Coronary artery (tissue), 2 donors: ENCODE measurements at regions not wholly inside any gene's neighbourhood (a gene's known extent, or its start where the extent isn't known, plus 50 kb on each side); places are given as distances from the start of the nearest gene placed in this dataset.
A peak's percentile ranks its signal among the peaks of the same experiment; 100 is the strongest.

Source experiments
- DNase-seq: peaks from one replicate; pipeline ENCODE4 v3.0.0-alpha.2; 2017; ENCODE audit warnings: low spot score
- H3K27ac ChIP-seq, 2 donors: fragments of 200-600 bp; sonication (generic); one replicate each; pipeline ENCODE4 v1.5.1; 2016 to 2019
- H3K4me3 ChIP-seq: fragments of 200-600 bp; sonication (generic); 2 replicates; pipeline ENCODE4 v1.5.1; 2016; ENCODE audit warnings: mild to moderate bottlenecking, moderate library complexity
- TF ChIP-seq, protein P1 (sequence below): fragments of 200-600 bp; sonication (generic); IDR thresholded peaks from one replicate; pipeline ENCODE4 v1.5.1; 2019; ENCODE audit warnings: antibody characterized with exemption

DNA sequence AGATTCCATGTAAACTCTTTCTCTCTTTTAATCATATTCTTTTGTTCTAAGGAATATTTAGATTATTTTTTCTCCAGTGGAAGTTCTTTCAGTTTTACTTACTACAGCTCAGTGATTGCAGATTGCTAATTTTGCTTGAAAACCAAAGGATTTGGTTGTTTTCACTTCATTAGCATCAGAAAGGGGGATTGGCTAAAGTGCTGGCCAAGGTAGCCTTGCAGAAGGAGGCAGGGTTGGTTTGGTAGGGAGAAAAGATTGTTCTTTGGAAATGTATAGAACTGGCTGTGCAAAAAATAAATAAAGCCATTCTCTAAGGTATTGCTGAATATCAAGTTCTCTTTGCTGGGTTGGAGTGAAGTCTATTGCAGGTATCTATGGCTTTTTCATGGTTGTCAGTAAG, 92.6 kb downstream of the FAT3 start:
- Histone ChIP-seq H3K4me3 (no peak overlapping the region), H3K27ac (no peak overlapping the region)
- TF ChIP-seq, protein P1, sequence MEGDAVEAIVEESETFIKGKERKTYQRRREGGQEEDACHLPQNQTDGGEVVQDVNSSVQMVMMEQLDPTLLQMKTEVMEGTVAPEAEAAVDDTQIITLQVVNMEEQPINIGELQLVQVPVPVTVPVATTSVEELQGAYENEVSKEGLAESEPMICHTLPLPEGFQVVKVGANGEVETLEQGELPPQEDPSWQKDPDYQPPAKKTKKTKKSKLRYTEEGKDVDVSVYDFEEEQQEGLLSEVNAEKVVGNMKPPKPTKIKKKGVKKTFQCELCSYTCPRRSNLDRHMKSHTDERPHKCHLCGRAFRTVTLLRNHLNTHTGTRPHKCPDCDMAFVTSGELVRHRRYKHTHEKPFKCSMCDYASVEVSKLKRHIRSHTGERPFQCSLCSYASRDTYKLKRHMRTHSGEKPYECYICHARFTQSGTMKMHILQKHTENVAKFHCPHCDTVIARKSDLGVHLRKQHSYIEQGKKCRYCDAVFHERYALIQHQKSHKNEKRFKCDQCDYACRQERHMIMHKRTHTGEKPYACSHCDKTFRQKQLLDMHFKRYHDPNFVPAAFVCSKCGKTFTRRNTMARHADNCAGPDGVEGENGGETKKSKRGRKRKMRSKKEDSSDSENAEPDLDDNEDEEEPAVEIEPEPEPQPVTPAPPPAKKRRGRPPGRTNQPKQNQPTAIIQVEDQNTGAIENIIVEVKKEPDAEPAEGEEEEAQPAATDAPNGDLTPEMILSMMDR = no peak
- DNase-seq = no peak

DNA sequence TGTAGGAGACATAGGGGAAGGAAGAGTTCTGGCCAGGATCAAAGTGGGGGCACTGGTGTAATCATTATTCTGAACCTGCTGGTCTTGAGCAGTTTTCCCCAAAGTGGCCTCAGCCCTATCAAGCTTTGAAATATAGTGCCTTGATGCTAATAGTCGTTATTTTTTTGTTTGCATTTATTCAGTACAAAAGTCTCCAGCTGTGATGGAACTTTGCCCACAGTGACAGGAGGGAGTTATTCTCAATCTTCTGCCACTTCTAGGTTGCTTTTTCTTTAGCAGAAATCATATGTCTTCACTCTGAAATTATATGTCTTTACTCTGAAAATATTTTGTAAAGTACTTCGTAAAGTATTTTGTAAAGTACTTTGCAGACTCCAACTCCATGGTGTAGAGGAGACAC, 93.1 kb downstream of the FAT3 start:
- Histone ChIP-seq H3K4me3 (no peak overlapping the region), H3K27ac (no peak overlapping the region)
- TF ChIP-seq, protein P1 = no peak
- DNase-seq = no peak

DNA sequence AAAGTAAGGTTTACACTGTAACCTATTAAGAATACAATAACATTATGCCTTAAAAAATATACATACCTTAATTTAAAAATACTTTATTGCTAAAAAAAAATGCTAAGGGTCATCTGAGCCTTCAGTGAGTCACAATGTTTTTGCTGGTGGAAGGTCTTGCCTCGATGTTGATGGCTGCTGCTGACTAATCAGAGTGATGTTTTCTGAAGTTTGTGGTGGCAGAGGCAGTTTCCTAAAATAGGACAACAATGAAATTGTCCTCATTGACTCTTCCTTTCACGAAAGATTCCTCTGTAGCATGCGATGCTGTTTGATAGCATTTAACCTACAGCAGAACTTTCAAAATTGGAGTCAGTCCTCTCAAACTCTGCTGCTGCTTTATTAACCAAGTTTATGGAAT, 97.6 kb downstream of the FAT3 start:
- H3K4me3 ChIP-seq = no peak overlapping the region
- no peak for DNase-seq
- H3K27ac ChIP-seq = no peak overlapping the region
- TF ChIP-seq, protein P1 = no peak

DNA sequence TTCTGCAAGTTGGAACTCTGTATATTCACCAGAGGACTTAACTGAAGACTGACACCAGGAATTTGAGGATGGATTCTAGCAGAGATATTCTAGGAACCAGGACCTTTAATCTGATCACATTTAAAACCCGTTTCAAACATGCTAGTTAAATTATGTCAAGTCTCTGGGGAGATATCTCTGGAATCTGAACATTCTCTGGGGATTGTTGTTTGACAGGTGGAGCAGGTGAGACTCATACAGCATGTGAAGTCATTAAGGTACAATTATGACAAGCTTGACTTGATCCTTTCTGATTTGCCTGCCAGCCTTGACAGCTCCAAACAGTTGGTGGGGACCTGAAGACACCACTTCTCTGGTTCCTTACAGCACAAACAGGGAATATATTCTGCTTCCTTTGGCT, 100.3 kb downstream of the FAT3 start:
- TF ChIP-seq, protein P1 = no peak
- no peak for DNase-seq
- H3K4me3 ChIP-seq = no peak overlapping the region

DNA sequence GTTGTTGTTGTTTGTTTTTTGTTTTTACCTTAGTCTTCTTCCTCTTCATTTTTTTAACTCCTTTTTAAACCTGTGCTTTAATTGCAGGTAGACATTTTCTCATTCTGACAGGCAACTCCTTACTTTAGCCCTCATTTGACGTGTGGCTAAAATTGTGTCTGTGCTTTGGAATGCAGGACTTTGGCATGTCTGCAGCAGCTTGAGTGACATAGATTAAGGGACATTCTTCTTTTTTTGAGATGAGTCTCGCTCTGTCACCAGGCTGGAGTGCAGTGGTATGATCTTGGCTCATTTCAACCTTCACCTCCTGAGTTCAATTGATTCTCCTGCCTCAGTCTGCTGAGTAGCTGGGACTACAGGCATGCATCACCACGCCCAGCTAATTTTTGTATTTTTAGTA, 100.8 kb downstream of the FAT3 start:
- TF ChIP-seq, protein P1 = no peak
- DNase-seq = no peak
- no peak overlapping the region for H3K4me3 ChIP-seq
- no peak overlapping the region for H3K27ac ChIP-seq

More for the DNA sequence above, 100.3 kb downstream of the FAT3 start:
- H3K27ac ChIP-seq = no peak overlapping the region

DNA sequence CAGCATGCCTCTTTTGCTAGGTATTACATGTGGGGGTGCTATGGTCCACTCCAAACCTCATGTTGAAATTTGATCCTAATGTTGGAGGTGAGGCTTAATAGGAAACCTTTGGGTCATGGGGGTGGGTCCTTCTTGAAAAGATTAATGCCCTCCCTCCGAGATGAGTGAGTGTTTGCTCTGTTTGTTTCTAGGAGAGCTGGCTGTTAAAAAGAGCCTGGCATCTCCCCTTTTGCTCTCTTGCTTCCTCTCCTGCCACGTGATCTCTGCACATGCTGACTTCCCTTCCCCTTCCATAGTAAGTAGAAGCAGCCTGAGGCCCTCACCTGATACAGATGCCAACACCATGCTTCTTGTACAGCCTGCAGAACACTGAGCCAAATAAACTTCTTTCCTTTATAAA, 104.5 kb downstream of the FAT3 start:
- Histone ChIP-seq H3K27ac (no peak overlapping the region), H3K4me3 (no peak overlapping the region)
- TF ChIP-seq, protein P1 = no peak
- DNase-seq = no peak

DNA sequence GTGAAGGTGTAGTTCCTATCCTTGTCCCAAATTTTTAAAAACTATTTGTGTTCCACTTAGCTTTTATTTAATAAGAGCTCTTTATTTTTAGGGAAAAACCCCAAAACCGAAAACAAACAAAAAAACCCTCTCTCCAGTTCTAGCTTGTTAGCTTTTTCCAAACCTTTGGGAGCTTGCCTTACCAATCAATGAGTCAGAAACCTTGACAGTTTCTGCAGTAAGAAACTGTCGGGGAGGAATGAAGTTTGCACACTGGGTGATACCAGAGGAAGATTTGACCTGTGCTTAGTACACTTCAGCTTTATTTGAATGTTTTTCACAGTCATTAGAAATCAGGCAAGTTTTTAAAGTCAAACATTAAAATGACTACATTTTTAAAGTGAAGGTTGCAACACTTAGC, 105.0 kb downstream of the FAT3 start:
- TF ChIP-seq, protein P1 = no peak
- Histone ChIP-seq H3K27ac (peak overlapping the region in 1 of 2 donors; percentile 34), H3K4me3 (no peak overlapping the region)
- DNase-seq = no peak
